Thymus (tissue), 11 donors: ENCODE measurements at regions not wholly inside any gene's neighbourhood (a gene's known extent, or its start where the extent isn't known, plus 50 kb on each side); places are given as distances from the start of the nearest gene placed in this dataset.

Source experiments
- DNase-seq, 9 donors: peaks; one replicate each; pipeline ENCODE4 v3.0.0-alpha.2; 2013; ENCODE audit warnings: low spot score in 9 of 9, low read depth in 6 of 9, missing footprints in 1 of 9
- H3K27ac ChIP-seq, 2 donors: one replicate each; pipeline ENCODE4 v1.5.1; 2013; ENCODE audit warnings: control low read depth in 1 of 2, low read depth in 1 of 2, low read length in 1 of 2, mild to moderate bottlenecking in 1 of 2, moderate library complexity in 1 of 2
- H3K27me3 ChIP-seq, 2 donors: one replicate each; pipeline ENCODE4 v1.5.1; 2013; ENCODE audit warnings: low read length in 1 of 2; ENCODE audit not compliant: control insufficient read depth in 2 of 2, insufficient read depth in 1 of 2
- H3K36me3 ChIP-seq, 2 donors: one replicate each; pipeline ENCODE4 v1.5.1; 2013; ENCODE audit warnings: low read length in 1 of 2, mild to moderate bottlenecking in 1 of 2, moderate library complexity in 1 of 2; ENCODE audit not compliant: control insufficient read depth in 2 of 2, insufficient read depth in 2 of 2
- H3K4me1 ChIP-seq, 2 donors: one replicate each; pipeline ENCODE4 v1.5.1; 2013; ENCODE audit warnings: low read length in 2 of 2; ENCODE audit not compliant: control insufficient read depth in 2 of 2, insufficient read depth in 2 of 2
- H3K4me3 ChIP-seq, 2 donors: one replicate each; pipeline ENCODE4 v1.5.1; 2013; ENCODE audit warnings: low read length in 2 of 2, control low read depth in 1 of 2, mild to moderate bottlenecking in 1 of 2
- H3K9me3 ChIP-seq, 2 donors: one replicate each; pipeline ENCODE4 v1.5.1; 2013; ENCODE audit warnings: low read length in 1 of 2, mild to moderate bottlenecking in 1 of 2; ENCODE audit not compliant: control insufficient read depth in 2 of 2, insufficient read depth in 1 of 2
- WGBS: extraction: QIAGEN DNeasy Blood & Tissue Kit; methylation state at CpG from one replicate; pipeline ENCODE4 v1.1.7; 2013; 5-methylcytosine and 5-hydroxymethylcytosine counted together
- donor health status: healthy.

DNA sequence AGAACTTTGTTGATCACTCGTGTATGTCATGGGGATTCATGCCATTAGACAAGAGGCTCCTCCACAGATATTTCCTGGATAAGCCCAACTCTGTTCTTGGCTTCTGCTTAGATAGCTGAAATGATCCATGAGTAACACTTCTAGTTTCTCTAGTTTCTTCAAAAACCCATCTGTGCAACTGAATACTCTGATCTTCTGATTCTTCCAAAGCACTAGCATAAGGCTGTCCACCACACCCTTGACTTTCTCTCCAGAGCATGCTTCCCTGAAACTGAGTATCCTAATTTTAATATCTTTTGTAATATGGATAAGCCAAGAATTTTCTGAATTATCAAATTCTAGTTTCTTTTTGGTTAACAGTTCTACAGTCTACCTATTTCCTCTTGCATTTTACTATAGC lies 118.6 kb upstream of the TAPT1 start:
- Histone ChIP-seq H3K27ac (no peak overlapping the region), H3K36me3 (no peaks in the 10 kb centered on the region), H3K4me3 (no peak overlapping the region), H3K27me3 (no peaks in the 10 kb centered on the region), H3K9me3 (no peaks in the 10 kb centered on the region), H3K4me1 (no peaks in the 10 kb centered on the region)
- DNase-seq: no peak
- 92% methylated on average over 1 of the region's 1 CpG for WGBS

DNA sequence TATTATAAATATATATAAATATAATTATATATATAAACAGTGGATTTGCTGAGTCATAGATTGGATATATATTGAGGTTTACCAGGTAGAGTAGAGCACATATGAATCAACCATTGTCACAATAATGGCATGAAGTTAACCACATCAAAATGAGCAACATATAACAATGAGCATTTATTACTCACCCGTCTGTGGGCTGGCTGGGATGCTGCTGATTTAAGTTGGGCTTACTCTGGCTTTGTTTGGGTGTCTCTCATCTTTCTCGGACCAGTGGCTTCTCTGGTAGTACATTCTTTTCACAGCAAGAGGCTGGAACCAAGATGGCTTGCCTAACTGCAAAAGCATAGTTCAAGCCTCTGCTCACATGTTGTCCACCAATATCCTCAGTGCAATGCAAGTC lies 111.7 kb upstream of the TAPT1 start:
- Histone ChIP-seq H3K27ac (no peak overlapping the region), H3K36me3 (no peaks in the 10 kb centered on the region), H3K27me3 (no peaks in the 10 kb centered on the region), H3K4me1 (no peaks in the 10 kb centered on the region), H3K9me3 (no peaks in the 10 kb centered on the region), H3K4me3 (no peak overlapping the region)
- WGBS: 96% methylated on average over 2 of the region's 2 CpGs
- no peak for DNase-seq

GRCh38 chr4:16334601-16335000 lies 108.3 kb upstream of the TAPT1 start:
- H3K27me3 ChIP-seq: no peaks in the 10 kb centered on the region
- H3K36me3 ChIP-seq: no peaks in the 10 kb centered on the region
- no peaks in the 10 kb centered on the region for H3K4me1 ChIP-seq
- no peaks in the 10 kb centered on the region for H3K9me3 ChIP-seq
- H3K4me3 ChIP-seq: no peak overlapping the region
- DNase-seq: no peak
- WGBS: 77% methylated on average over 2 of the region's 2 CpGs
- no peak overlapping the region for H3K27ac ChIP-seq

- Histone ChIP-seq H3K36me3 (no peaks in the 10 kb centered on the region), H3K4me1 (no peaks in the 10 kb centered on the region), H3K9me3 (no peaks in the 10 kb centered on the region), H3K27ac (no peak overlapping the region), H3K4me3 (no peak overlapping the region), H3K27me3 (no peaks in the 10 kb centered on the region)
- 96% methylated on average over 1 of the region's 1 CpG for WGBS
- DNase-seq: no peak
These were observed 103.5 kb upstream of the TAPT1 start for GRCh38 chr4:16329797-16330134.

GRCh38 chr4:16329125-16329796 lies 103.0 kb upstream of the TAPT1 start:
- 97% methylated on average over 2 of the region's 2 CpGs for WGBS
- Histone ChIP-seq H3K4me3 (no peak overlapping the region), H3K27me3 (no peaks in the 10 kb centered on the region), H3K36me3 (no peaks in the 10 kb centered on the region), H3K4me1 (no peaks in the 10 kb centered on the region), H3K9me3 (no peaks in the 10 kb centered on the region), H3K27ac (no peak overlapping the region)
- DNase-seq: no peak

DNA sequence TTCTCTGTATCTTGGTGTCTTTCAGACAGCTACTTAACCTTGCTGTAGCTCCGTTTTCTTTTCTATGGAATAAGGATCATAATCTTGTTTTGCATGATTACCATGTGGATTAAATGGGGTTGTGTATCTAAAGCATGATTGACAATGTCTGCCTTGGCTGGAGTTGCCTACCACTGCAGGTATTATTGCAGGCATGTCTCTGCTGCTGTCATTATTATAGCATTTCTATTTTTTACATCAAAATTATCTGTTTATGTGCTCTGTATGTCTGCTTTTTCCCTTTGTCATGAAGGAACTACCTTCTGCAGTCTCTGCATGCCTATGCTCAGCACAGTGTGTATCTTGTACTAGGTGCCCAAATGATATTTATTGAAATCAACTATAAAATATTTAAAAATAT lies 95.9 kb upstream of the TAPT1 start:
- WGBS: 86% methylated on average over 1 of the region's 1 CpG
- Histone ChIP-seq H3K4me1 (no peaks in the 10 kb centered on the region), H3K36me3 (no peaks in the 10 kb centered on the region), H3K4me3 (no peak overlapping the region), H3K27me3 (no peaks in the 10 kb centered on the region), H3K9me3 (no peaks in the 10 kb centered on the region), H3K27ac (no peak overlapping the region)
- DNase-seq: no peak

- H3K4me1 ChIP-seq: no peaks in the 10 kb centered on the region
- no peaks in the 10 kb centered on the region for H3K9me3 ChIP-seq
- H3K27ac ChIP-seq: no peak overlapping the region
- no peak for DNase-seq
- WGBS: 95% methylated on average over 8 of the region's 8 CpGs
- H3K27me3 ChIP-seq: no peaks in the 10 kb centered on the region
- no peak overlapping the region for H3K4me3 ChIP-seq
- no peaks in the 10 kb centered on the region for H3K36me3 ChIP-seq
These were observed 89.2 kb upstream of the TAPT1 start for GRCh38 chr4:16315456-16315855.

DNA sequence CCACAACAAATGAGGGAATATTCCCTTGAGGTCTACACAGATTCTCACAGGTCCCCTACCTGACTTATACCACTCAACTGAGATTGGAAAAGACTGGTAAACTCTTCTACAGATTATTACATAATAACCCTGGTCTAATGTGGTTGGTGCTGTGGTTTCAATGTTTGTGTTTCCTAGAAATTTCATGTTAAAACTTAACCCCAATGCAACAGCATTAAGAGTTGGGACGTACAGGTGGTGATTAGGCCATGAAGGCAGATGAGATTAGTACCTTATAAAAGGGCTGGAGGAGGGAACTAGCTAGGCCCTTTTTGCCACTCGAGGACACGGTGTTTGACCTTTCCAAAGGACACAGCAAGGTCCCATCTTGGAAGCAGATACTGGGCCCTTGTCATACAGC lies 84.3 kb upstream of the TAPT1 start:
- WGBS: 62% methylated on average over 3 of the region's 3 CpGs

GRCh38 chr4:16302648-16303047 lies 76.4 kb upstream of the TAPT1 start:
- no peaks in the 10 kb centered on the region for H3K36me3 ChIP-seq
- no peak for DNase-seq
- 94% methylated on average over 3 of the region's 3 CpGs for WGBS
- no peaks in the 10 kb centered on the region for H3K27me3 ChIP-seq
- no peaks in the 10 kb centered on the region for H3K9me3 ChIP-seq
- no peak overlapping the region for H3K4me3 ChIP-seq
- H3K27ac ChIP-seq: no peak overlapping the region
- H3K4me1 ChIP-seq: no peaks in the 10 kb centered on the region

More for the DNA sequence above, 84.3 kb upstream of the TAPT1 start:
- H3K4me3 ChIP-seq: no peak overlapping the region
- no peak overlapping the region for H3K27ac ChIP-seq
- H3K9me3 ChIP-seq: no peaks in the 10 kb centered on the region
- no peaks in the 10 kb centered on the region for H3K36me3 ChIP-seq
- no peaks in the 10 kb centered on the region for H3K4me1 ChIP-seq
- DNase-seq: no peak
- H3K27me3 ChIP-seq: no peaks in the 10 kb centered on the region

- no peaks in the 10 kb centered on the region for H3K36me3 ChIP-seq
- no peak overlapping the region for H3K4me3 ChIP-seq
- no peaks in the 10 kb centered on the region for H3K9me3 ChIP-seq
- DNase-seq: no peak
- H3K27ac ChIP-seq: no peak overlapping the region
- 75% methylated on average over 1 of the region's 1 CpG for WGBS
- H3K27me3 ChIP-seq: no peaks in the 10 kb centered on the region
- H3K4me1 ChIP-seq: no peaks in the 10 kb centered on the region
These were observed 70.7 kb upstream of the TAPT1 start for GRCh38 chr4:16297003-16297402.
